Lung (tissue), 11 donors: ENCODE measurements at regions not wholly inside any gene's neighbourhood (a gene's known extent, or its start where the extent isn't known, plus 50 kb on each side); places are given as distances from the start of the nearest gene placed in this dataset.
"Not testable (repeated sequence)": the region's sequence is repeated elsewhere in the genome, so short reads cannot be mapped to it uniquely, and the experiment has no call there.

Source experiments
- ATAC-seq: fragments of 200-7000 bp; cut with Tn5 transposase; one replicate; pipeline ENCODE4 v1.9.1; 2020; ENCODE audit warnings: moderate number of reproducible peaks; ENCODE audit not compliant: insufficient read depth, low FRiP score
- DNase-seq, 3 donors: peaks; one replicate each; pipeline ENCODE4 v3.0.0-alpha.2; 2013 to 2017
- H3K27ac ChIP-seq, 2 donors: one replicate each; pipeline ENCODE4 v1.5.1; 2013; ENCODE audit warnings: mild to moderate bottlenecking in 2 of 2, moderate library complexity in 2 of 2, control low read depth in 1 of 2, inconsistent platforms in 1 of 2, low read depth in 1 of 2, low read length in 1 of 2
- H3K27me3 ChIP-seq, 3 donors: one replicate each; pipeline ENCODE4 v1.5.1; 2013; ENCODE audit warnings: low read length in 2 of 3; ENCODE audit not compliant: control insufficient read depth in 3 of 3, insufficient read depth in 3 of 3
- H3K36me3 ChIP-seq, 4 donors: one replicate each; pipeline ENCODE4 v1.5.1; 2013; ENCODE audit warnings: low read length in 4 of 4, mild to moderate bottlenecking in 1 of 4, moderate library complexity in 1 of 4; ENCODE audit not compliant: control insufficient read depth in 4 of 4, insufficient read depth in 4 of 4
- H3K4me1 ChIP-seq, 5 donors: one replicate each; pipeline ENCODE4 v1.5.1; 2013; ENCODE audit warnings: low read length in 5 of 5, mild to moderate bottlenecking in 2 of 5, moderate library complexity in 1 of 5; ENCODE audit not compliant: control insufficient read depth in 5 of 5, insufficient read depth in 5 of 5
- H3K4me3 ChIP-seq: one replicate; pipeline ENCODE4 v1.5.1; 2013; ENCODE audit warnings: mild to moderate bottlenecking, control low read depth, moderate library complexity
- H3K9ac ChIP-seq, 2 donors: one replicate each; pipeline ENCODE4 v1.5.1; 2013; ENCODE audit warnings: low read length in 2 of 2, control low read depth in 1 of 2; ENCODE audit not compliant: insufficient read depth in 1 of 2
- H3K9me3 ChIP-seq, 4 donors: one replicate each; pipeline ENCODE4 v1.5.1; 2013; ENCODE audit warnings: low read length in 3 of 4, mild to moderate bottlenecking in 1 of 4, moderate library complexity in 1 of 4; ENCODE audit not compliant: control insufficient read depth in 4 of 4, insufficient read depth in 3 of 4
- CTCF ChIP-seq: IDR thresholded peaks from 2 replicates; pipeline ENCODE4 v1.5.1; 2012; ENCODE audit warnings: mild to moderate bottlenecking; ENCODE audit errors: control extremely low read depth, extremely low read depth
- WGBS, 2 donors: extraction: QIAGEN DNeasy Blood & Tissue Kit; methylation state at CpG; one replicate each; pipeline ENCODE4 v1.1.7; 2013; 5-methylcytosine and 5-hydroxymethylcytosine counted together
- donor health status: control.
- donor health status: control.
- donor health status: Bipolar disorder and iron deficiency.
- donor health status: healthy.
- donor health status: DM: yes; HTN: yes; CAD: no.

DNA sequence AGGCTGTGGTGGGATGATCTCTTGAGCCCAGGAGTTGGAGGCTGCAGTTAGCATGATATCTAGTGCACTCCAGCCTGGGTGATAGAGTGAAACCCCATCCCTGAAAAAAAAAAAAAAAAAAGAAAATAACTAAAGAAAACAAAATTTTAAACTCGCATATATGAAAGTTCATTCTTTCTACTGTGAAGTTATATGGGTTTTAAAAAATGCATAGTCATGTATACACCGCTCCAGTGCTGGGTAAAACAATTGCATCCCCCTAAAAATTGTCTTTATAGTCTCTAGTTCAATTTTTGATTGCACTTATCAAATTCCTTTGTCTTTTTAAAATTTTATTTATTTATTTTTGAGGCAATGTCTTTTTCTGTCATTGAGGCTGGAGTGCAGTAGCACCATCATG lies 65.0 kb upstream of the ACYP2 start:
- no peak for ATAC-seq
- WGBS, 2 donors: 80 to 97% methylated on average over 2 of the region's 2 CpGs

DNA sequence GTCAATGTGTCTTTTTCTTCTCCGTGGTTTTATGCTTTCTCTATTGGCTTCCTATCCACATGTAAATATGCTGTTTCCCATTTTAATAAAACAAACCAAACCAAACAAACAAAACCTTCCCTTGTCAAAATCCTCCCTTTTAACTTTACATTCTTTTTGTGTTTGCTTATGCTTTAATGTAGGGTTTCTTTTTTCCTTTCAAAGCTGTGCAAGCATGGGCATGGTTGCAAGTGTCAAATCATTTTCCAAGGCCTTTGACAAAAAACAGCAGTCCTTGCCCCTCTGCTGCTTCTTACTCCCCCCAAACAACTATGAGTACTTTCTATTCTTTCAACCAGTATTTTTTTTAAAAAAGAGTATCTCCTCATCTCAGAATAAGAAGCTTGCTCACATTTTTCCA lies 66.0 kb upstream of the ACYP2 start:
- no peak overlapping the region for H3K27ac ChIP-seq
- no peaks in the 10 kb centered on the region for H3K4me1 ChIP-seq
- H3K36me3 ChIP-seq: peaks cover 2 to 11% (median 8%) of the 10 kb centered on the region in 4 donors
- no peak overlapping the region for H3K9ac ChIP-seq
- ATAC-seq: no peak
- no peak overlapping the region for H3K4me3 ChIP-seq
- peaks cover 0 to 3% (median 0%) of the 10 kb centered on the region in 4 donors for H3K9me3 ChIP-seq
- no peaks in the 10 kb centered on the region for H3K27me3 ChIP-seq
- DNase-seq: no peak
- 64 to 79% methylated on average over 1 of the region's 1 CpG for WGBS, 2 donors
- no peak for TF ChIP-seq CTCF

More for the DNA sequence above, 65.0 kb upstream of the ACYP2 start:
- H3K9ac ChIP-seq: no peak overlapping the region
- DNase-seq: no peak
- no peaks in the 10 kb centered on the region for H3K27me3 ChIP-seq
- H3K36me3 ChIP-seq: peaks cover 2 to 11% (median 4%) of the 10 kb centered on the region in 4 donors
- H3K27ac ChIP-seq: no peak overlapping the region
- H3K4me1 ChIP-seq: no peaks in the 10 kb centered on the region
- peaks cover 0 to 3% (median 0%) of the 10 kb centered on the region in 4 donors for H3K9me3 ChIP-seq
- TF ChIP-seq CTCF: no peak
- H3K4me3 ChIP-seq: no peak overlapping the region

DNA sequence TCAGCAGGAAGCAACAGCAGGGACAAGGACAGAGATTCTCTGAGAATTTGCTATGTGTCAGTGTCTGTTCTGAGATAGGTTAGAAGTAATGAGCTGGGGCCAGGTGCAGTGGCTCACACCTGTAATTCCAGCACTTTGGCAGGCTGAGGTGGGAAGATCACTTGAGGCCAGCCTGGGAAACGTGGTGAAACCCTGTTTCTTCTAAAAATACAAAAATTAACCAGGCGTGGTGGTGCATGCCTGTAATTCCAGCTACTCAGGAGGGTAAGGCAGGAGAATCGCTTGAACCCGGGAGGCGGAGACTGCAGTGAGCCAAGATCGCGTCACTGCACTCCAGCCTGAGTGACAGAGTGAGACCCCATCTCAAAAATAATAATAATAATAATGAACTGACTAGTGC lies 66.5 kb upstream of the ACYP2 start:
- not testable (repeated sequence) for H3K4me1 ChIP-seq, H3K9ac ChIP-seq, H3K27me3 ChIP-seq, H3K27ac ChIP-seq, ATAC-seq, H3K4me3 ChIP-seq, H3K9me3 ChIP-seq, DNase-seq
- peaks cover 2 to 11% (median 8%) of the 10 kb centered on the region in 4 donors for H3K36me3 ChIP-seq
- WGBS, 2 donors: 88 to 89% methylated on average over 7 of the region's 7 CpGs

DNA sequence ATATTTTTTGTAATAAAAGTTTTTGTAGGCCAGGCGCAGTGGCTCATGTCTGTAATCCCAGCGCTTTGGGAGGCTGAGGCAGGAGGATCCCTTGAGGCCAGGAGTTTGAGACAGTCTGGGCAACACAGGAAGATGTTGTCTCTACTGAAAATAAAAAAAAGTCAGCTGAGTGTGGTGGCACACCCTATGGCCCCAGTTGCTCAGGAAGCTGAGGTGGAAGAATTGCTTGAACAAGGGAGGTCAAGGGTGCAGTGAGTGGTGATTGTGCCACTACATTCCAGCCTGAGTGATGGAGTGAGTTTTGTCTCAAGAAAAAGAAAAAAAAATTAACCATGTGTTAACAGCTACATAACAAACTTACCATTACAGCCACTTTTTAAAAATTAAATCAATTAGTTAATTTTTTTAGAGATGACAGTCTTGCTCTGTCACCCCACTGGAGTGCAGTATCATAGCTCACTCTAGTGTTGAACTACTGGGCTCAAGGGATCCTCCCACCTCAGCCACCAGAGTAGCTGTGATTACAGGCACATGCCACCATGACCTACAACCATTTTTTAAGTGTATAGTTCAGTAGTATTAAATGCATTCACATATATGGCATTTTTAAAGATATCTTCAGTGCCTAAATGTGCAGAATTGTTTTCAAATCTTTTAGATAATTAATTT lies 67.2 kb upstream of the ACYP2 start:
- no peak for TF ChIP-seq CTCF
- no peaks in the 10 kb centered on the region for H3K4me1 ChIP-seq
- no peak for DNase-seq
- no peak for ATAC-seq
- H3K9me3 ChIP-seq: peaks cover 0 to 2% (median 0%) of the 10 kb centered on the region in 4 donors
- H3K27ac ChIP-seq: no peak overlapping the region
- H3K9ac ChIP-seq: no peak overlapping the region
- peaks cover 2 to 11% (median 8%) of the 10 kb centered on the region in 4 donors for H3K36me3 ChIP-seq
- 98% methylated on average over 2 of the region's 2 CpGs for WGBS, 2 donors
- H3K27me3 ChIP-seq: no peaks in the 10 kb centered on the region
- H3K4me3 ChIP-seq: no peak overlapping the region
